Lower leg skin (tissue), 4 donors: ENCODE measurements at regions not wholly inside any gene's neighbourhood (a gene's known extent, or its start where the extent isn't known, plus 50 kb on each side); places are given as distances from the start of the nearest gene placed in this dataset.

Source experiments
- DNase-seq, 2 donors: peaks; one replicate each; pipeline ENCODE4 v3.0.0-alpha.2; 2019; ENCODE audit warnings: low spot score in 2 of 2
- H3K4me3 ChIP-seq: fragments of 200-600 bp; sonication (generic); 2 replicates; pipeline ENCODE4 v1.5.1; 2017; ENCODE audit warnings: mild to moderate bottlenecking, low read depth; ENCODE audit not compliant: poor library complexity, severe bottlenecking
- POLR2A ChIP-seq, 2 donors: fragments of 450-650 bp; IDR thresholded peaks; one replicate each; pipeline ENCODE4 v1.6.1; 2016 to 2017; ENCODE audit warnings: antibody characterized with exemption in 2 of 2, mild to moderate bottlenecking in 1 of 2, moderate library complexity in 1 of 2
- WGBS, 2 donors: methylation state at CpG; one replicate each; pipeline ENCODE4 v1.1.5; 2018; 5-methylcytosine and 5-hydroxymethylcytosine counted together
- intact Hi-C: fragments of 100-400 bp; cut with DNase I; formaldehyde crosslinking; loops from one replicate; pipeline ENCODE4 v1.15.0; 2023; ENCODE audit warnings: low total_unique reads
- TF ChIP-seq, protein P1 (sequence below), 3 donors: fragments of 450-650 bp; IDR thresholded peaks; one replicate each; pipeline ENCODE4 v1.5.1; 2016; ENCODE audit warnings: antibody characterized with exemption in 3 of 3, mild to moderate bottlenecking in 3 of 3, moderate library complexity in 2 of 3

DNA sequence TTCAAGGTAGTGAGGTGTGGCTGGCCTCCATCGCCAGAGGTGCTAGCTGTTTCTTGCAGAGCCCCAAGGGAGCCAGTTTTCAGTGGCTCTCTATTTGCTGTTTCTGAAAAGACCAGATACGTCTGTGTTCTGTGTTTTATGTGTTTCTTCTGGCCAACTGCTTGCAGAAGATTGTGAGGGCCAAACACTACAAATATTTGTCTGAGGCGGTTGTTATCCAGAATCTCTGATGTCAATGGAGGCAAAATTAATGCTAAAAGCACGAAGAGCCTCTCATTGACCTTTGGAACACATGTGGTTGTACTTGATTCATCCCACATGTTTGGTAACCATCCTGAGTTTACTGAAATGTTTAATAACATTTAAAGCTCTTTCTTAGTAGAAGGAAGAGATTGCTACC, 113.9 kb downstream of the CT47B1 start:
- TF ChIP-seq, protein P1, sequence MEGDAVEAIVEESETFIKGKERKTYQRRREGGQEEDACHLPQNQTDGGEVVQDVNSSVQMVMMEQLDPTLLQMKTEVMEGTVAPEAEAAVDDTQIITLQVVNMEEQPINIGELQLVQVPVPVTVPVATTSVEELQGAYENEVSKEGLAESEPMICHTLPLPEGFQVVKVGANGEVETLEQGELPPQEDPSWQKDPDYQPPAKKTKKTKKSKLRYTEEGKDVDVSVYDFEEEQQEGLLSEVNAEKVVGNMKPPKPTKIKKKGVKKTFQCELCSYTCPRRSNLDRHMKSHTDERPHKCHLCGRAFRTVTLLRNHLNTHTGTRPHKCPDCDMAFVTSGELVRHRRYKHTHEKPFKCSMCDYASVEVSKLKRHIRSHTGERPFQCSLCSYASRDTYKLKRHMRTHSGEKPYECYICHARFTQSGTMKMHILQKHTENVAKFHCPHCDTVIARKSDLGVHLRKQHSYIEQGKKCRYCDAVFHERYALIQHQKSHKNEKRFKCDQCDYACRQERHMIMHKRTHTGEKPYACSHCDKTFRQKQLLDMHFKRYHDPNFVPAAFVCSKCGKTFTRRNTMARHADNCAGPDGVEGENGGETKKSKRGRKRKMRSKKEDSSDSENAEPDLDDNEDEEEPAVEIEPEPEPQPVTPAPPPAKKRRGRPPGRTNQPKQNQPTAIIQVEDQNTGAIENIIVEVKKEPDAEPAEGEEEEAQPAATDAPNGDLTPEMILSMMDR (IDR thresholded peaks at IDR 0.05) = no peak
- no peak for TF ChIP-seq POLR2A (IDR thresholded peaks at IDR 0.05)
- H3K4me3 ChIP-seq = no peak overlapping the region
- intact Hi-C loops = no loop called here
- peak in 1 of 2 donors; percentile 12 for DNase-seq
- WGBS, 2 donors = 26 to 35% methylated on average over 4 of the region's 4 CpGs

- WGBS, 2 donors = 72 to 100% methylated on average over 1 of the region's 1 CpG
- TF ChIP-seq, protein P1 (IDR thresholded peaks at IDR 0.05) = no peak
- no peak for TF ChIP-seq POLR2A (IDR thresholded peaks at IDR 0.05)
- DNase-seq = no peak
- H3K4me3 ChIP-seq = no peak overlapping the region
- intact Hi-C loops = no loop called here
Measured at GRCh38 chrX:120759685-120760084, 116.0 kb downstream of the CT47B1 start.

- WGBS, 2 donors = 33 to 88% methylated on average over 1 of the region's 1 CpG
- TF ChIP-seq, protein P1 (IDR thresholded peaks at IDR 0.05) = no peak
- no peak for TF ChIP-seq POLR2A (IDR thresholded peaks at IDR 0.05)
- intact Hi-C loops = no loop called here
- H3K4me3 ChIP-seq = no peak overlapping the region
- no peak for DNase-seq
Measured at GRCh38 chrX:120755066-120755846, 120.4 kb downstream of the CT47B1 start.

GRCh38 chrX:120753413-120754251, 122.0 kb downstream of the CT47B1 start:
- intact Hi-C loops = no loop called here
- TF ChIP-seq, protein P1 (IDR thresholded peaks at IDR 0.05) = no peak
- TF ChIP-seq POLR2A (IDR thresholded peaks at IDR 0.05) = no peak
- 61 to 70% methylated on average over 10 of the region's 10 CpGs for WGBS, 2 donors
- H3K4me3 ChIP-seq = no peak overlapping the region
- no peak for DNase-seq

DNA sequence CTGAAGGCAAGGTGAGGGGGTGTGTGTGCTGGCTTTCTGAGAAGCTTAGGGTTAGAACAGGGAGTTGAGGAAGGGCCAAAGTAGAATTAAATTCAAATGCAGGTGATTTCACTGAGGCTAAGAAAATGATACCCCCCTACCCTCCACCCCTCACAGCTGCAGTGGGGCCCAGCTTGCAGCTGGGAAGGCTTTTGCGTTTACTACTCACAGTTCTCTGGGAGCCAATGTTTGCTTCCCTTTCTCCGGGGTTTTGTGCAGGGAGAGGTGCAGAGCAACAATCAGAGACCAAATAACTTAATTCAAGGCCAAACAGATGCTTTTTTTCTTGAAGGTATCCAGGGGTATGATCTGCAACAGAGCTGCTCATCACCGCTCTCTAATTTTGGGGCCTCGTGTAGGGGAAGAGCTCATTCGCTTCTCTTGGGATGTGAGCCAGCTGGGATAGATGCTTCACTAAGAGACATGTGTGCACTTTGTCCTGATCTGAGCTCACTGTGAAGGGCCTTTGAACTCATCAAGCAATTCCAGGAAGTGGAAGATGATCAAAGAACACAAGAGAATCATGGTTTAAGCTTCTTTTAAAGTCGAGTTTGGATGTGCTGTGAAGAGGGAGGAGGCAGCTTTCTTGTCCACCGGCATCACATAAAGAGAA, 122.7 kb upstream of the C1GALT1C1 start:
- intact Hi-C loops = no loop called here
- 59 to 62% methylated on average over 7 of the region's 7 CpGs for WGBS, 2 donors
- DNase-seq = no peak
- H3K4me3 ChIP-seq = no peak overlapping the region
- TF ChIP-seq POLR2A (IDR thresholded peaks at IDR 0.05) = no peak
- TF ChIP-seq, protein P1 (IDR thresholded peaks at IDR 0.05) = no peak
